Vagina (tissue), 2 donors: ENCODE measurements at regions not wholly inside any gene's neighbourhood (a gene's known extent, or its start where the extent isn't known, plus 50 kb on each side); places are given as distances from the start of the nearest gene placed in this dataset.

Source experiments
- DNase-seq, 2 donors: peaks; one replicate each; pipeline ENCODE4 v3.0.0-alpha.2; 2017; ENCODE audit errors: extremely low spot score in 2 of 2
- H3K27ac ChIP-seq: fragments of 200-600 bp; sonication (generic); one replicate; pipeline ENCODE4 v1.5.1; 2019
- H3K27me3 ChIP-seq: fragments of 200-600 bp; sonication (generic); one replicate; pipeline ENCODE4 v1.5.1; 2019
- H3K36me3 ChIP-seq, 2 donors: fragments of 200-600 bp; sonication (generic); one replicate each; pipeline ENCODE4 v1.5.1; 2017 to 2019
- H3K4me1 ChIP-seq: fragments of 200-600 bp; sonication (generic); one replicate; pipeline ENCODE4 v1.5.1; 2019
- H3K4me3 ChIP-seq, 2 donors: fragments of 200-600 bp; sonication (generic); 1 replicate in 1 of 2; 2 replicates in 1 of 2; pipeline ENCODE4 v1.5.1; 2016 to 2019
- H3K9me3 ChIP-seq: fragments of 200-600 bp; sonication (generic); one replicate; pipeline ENCODE4 v1.5.1; 2019
- POLR2A ChIP-seq, 2 donors: fragments of 450-650 bp; IDR thresholded peaks; one replicate each; pipeline ENCODE4 v1.6.1; 2017; ENCODE audit warnings: antibody characterized with exemption in 2 of 2, mild to moderate bottlenecking in 2 of 2, moderate library complexity in 2 of 2
- POLR2AphosphoS5 ChIP-seq, 2 donors: sonication (generic); formaldehyde crosslinking; IDR thresholded peaks; one replicate each; pipeline ENCODE4 v1.9.0; 2017; ENCODE audit warnings: antibody characterized with exemption in 2 of 2, mild to moderate bottlenecking in 2 of 2, low read depth in 1 of 2; ENCODE audit not compliant: insufficient read depth in 1 of 2
- intact Hi-C: fragments of 100-400 bp; cut with DNase I; formaldehyde crosslinking; loops from one replicate; pipeline ENCODE4 v1.15.1; 2023
- TF ChIP-seq, protein P1 (sequence below), 3 experiments: fragments of 450-650 bp in 2 of 3; fragments of 200-600 bp in 1 of 3; sonication (generic) in 1 of 3; IDR thresholded peaks; one replicate each; pipeline ENCODE4 v1.5.1; 2017 to 2019; ENCODE audit warnings: antibody characterized with exemption in 3 of 3, mild to moderate bottlenecking in 2 of 3, moderate library complexity in 2 of 3

DNA sequence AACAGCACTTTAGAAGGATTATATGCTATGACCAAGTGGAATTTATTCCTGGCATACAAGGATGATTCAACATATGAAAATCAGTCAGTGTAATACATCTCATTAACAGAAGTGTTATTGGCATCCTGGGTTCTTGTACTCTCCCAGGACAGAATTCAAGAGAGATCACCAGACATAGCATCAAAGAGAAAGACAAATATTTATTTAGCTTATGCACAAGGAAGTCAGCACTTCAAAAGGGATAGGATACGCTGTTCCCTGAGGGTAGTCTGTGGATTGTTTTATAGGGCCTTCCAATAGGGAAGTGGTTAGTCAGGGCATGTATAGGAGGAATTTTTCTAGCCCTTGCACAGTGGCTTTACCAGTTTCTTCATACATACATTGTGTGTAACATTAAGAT, 1238.0 kb downstream of the PCDH17 start:
- TF ChIP-seq, protein P1, sequence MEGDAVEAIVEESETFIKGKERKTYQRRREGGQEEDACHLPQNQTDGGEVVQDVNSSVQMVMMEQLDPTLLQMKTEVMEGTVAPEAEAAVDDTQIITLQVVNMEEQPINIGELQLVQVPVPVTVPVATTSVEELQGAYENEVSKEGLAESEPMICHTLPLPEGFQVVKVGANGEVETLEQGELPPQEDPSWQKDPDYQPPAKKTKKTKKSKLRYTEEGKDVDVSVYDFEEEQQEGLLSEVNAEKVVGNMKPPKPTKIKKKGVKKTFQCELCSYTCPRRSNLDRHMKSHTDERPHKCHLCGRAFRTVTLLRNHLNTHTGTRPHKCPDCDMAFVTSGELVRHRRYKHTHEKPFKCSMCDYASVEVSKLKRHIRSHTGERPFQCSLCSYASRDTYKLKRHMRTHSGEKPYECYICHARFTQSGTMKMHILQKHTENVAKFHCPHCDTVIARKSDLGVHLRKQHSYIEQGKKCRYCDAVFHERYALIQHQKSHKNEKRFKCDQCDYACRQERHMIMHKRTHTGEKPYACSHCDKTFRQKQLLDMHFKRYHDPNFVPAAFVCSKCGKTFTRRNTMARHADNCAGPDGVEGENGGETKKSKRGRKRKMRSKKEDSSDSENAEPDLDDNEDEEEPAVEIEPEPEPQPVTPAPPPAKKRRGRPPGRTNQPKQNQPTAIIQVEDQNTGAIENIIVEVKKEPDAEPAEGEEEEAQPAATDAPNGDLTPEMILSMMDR (IDR thresholded peaks at IDR 0.05): no peak
- TF ChIP-seq POLR2AphosphoS5 (IDR thresholded peaks at IDR 0.05; ENCODE audit: insufficient read depth in 1 of 2, low read depth in 1 of 2) (no peak), POLR2A (IDR thresholded peaks at IDR 0.05) (no peak)
- H3K27ac ChIP-seq: no peak overlapping the region
- H3K36me3 ChIP-seq: no peaks in the 10 kb centered on the region
- H3K27me3 ChIP-seq: no peaks in the 10 kb centered on the region
- DNase-seq: no peak
- H3K4me1 ChIP-seq: no peaks in the 10 kb centered on the region
- no peak overlapping the region for H3K4me3 ChIP-seq
- H3K9me3 ChIP-seq: no peaks in the 10 kb centered on the region
- intact Hi-C loops: no loop called here

DNA sequence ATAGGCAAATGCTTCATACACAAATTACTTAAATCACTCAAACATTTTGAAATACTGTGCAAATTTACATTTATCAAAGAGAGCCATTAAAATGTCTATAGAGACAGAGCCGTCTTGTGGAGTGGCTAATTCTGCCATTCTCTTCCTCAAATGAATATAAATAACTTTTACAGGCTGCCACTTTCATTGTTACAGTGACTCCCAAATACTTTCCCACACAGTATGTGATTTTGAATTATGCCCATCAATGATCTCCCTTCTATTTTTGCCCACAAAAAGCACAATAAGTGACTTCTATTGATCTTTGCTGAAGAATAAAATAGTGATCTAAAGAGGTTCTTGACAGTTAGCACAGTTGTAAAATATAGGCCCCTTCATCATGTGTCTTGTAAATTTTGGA, 1244.9 kb downstream of the PCDH17 start:
- TF ChIP-seq, protein P1 (IDR thresholded peaks at IDR 0.05): no peak
- TF ChIP-seq POLR2A (IDR thresholded peaks at IDR 0.05) (no peak), POLR2AphosphoS5 (IDR thresholded peaks at IDR 0.05; ENCODE audit: insufficient read depth in 1 of 2, low read depth in 1 of 2) (no peak)
- H3K4me3 ChIP-seq: no peak overlapping the region
- no peaks in the 10 kb centered on the region for H3K27me3 ChIP-seq
- H3K36me3 ChIP-seq: no peaks in the 10 kb centered on the region
- no peaks in the 10 kb centered on the region for H3K9me3 ChIP-seq
- intact Hi-C loops: no loop called here
- no peaks in the 10 kb centered on the region for H3K4me1 ChIP-seq
- no peak for DNase-seq
- H3K27ac ChIP-seq: no peak overlapping the region

DNA sequence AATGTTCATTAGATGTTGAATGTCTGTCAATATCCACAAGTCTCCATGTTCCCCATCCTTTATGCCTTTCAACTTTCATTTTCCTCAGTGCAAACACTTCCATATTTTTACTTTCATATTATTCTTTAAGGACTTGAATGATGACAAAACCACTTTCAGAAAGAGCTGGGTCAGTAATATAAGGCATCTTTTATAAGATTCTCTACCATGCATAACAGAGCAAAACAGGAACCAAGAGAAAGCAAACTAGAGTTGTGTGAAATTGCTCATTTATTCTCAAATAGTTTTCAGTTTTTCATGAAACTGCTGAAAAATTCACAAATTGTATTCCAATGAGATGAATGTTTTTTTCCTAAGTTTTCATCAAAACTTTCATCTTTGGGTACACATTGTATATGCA, 1247.6 kb downstream of the PCDH17 start:
- Histone ChIP-seq H3K27me3 (no peaks in the 10 kb centered on the region), H3K27ac (no peak overlapping the region), H3K9me3 (no peaks in the 10 kb centered on the region), H3K4me1 (no peaks in the 10 kb centered on the region), H3K36me3 (no peaks in the 10 kb centered on the region), H3K4me3 (no peak overlapping the region)
- no peak for DNase-seq
- TF ChIP-seq POLR2A (IDR thresholded peaks at IDR 0.05) (no peak), POLR2AphosphoS5 (IDR thresholded peaks at IDR 0.05; ENCODE audit: insufficient read depth in 1 of 2, low read depth in 1 of 2) (no peak)
- TF ChIP-seq, protein P1 (IDR thresholded peaks at IDR 0.05): no peak
- intact Hi-C loops: no loop called here

DNA sequence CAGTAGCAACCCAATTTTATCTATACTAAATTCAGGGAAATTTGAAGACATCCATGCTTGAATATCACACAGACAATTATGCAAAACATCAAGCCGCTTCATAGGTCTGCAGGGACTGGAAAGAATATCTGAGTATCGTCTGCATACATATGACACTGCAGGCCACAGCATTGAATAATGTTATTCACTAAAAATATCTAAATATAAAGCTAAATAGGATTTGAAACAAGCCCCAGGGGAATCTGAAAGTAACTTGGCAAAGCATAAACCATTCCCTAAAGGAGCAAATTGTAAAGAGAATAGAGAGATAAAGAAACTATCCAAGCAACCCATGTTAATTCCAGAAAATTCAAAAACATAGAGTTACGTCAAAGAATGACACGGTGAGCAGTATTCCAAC, 1251.0 kb downstream of the PCDH17 start:
- Histone ChIP-seq H3K27ac (no peak overlapping the region), H3K27me3 (no peaks in the 10 kb centered on the region), H3K9me3 (no peaks in the 10 kb centered on the region), H3K4me3 (no peak overlapping the region), H3K4me1 (no peaks in the 10 kb centered on the region), H3K36me3 (no peaks in the 10 kb centered on the region)
- intact Hi-C loops: no loop called here
- no peak for TF ChIP-seq POLR2A (IDR thresholded peaks at IDR 0.05)
- TF ChIP-seq, protein P1 (IDR thresholded peaks at IDR 0.05): no peak
- no peak for TF ChIP-seq POLR2AphosphoS5 (IDR thresholded peaks at IDR 0.05; ENCODE audit: insufficient read depth in 1 of 2, low read depth in 1 of 2)
- no peak for DNase-seq

DNA sequence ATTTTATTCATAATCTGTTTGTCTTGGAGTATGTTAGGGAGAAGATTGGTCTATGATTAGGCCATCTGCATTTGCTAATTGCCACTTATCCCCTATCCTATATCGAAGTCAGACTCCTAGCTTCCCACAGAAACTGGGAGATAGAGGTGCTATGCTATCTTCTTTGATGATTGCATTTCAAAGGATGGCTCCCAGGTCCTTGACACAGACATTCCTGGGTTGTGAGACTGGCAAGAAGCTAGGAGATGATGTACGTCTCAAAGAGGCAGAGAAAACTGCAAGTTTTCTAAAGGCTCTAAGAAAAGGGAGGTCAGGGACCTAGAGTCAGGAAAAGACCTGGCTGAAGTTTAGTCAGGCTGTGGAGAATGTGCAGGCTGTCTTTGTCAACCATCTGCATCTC, 1251.9 kb downstream of the PCDH17 start:
- Histone ChIP-seq H3K36me3 (no peaks in the 10 kb centered on the region), H3K9me3 (no peaks in the 10 kb centered on the region), H3K4me3 (no peak overlapping the region), H3K4me1 (no peaks in the 10 kb centered on the region), H3K27ac (no peak overlapping the region), H3K27me3 (no peaks in the 10 kb centered on the region)
- TF ChIP-seq POLR2A (IDR thresholded peaks at IDR 0.05) (no peak), POLR2AphosphoS5 (IDR thresholded peaks at IDR 0.05; ENCODE audit: insufficient read depth in 1 of 2, low read depth in 1 of 2) (no peak)
- TF ChIP-seq, protein P1 (IDR thresholded peaks at IDR 0.05): no peak
- no peak for DNase-seq
- intact Hi-C loops: no loop called here
